Upper lobe of left lung (tissue), 4 donors: ENCODE measurements at regions not wholly inside any gene's neighbourhood (a gene's known extent, or its start where the extent isn't known, plus 50 kb on each side); places are given as distances from the start of the nearest gene placed in this dataset.

Experiments used
- CTCF ChIP-seq, 6 experiments: fragments of 450-650 bp in 4 of 6; fragments of 200-600 bp in 2 of 6; sonication (generic) in 2 of 6; IDR thresholded peaks; one replicate each; pipeline ENCODE4 v1.5.1; 2016 to 2019; ENCODE audit warnings: antibody characterized with exemption in 6 of 6
- POLR2AphosphoS5 ChIP-seq, 2 donors: sonication (generic); formaldehyde crosslinking; IDR thresholded peaks; one replicate each; pipeline ENCODE4 v1.5.1; 2017; ENCODE audit warnings: antibody characterized with exemption in 2 of 2

- TF ChIP-seq CTCF (IDR thresholded peaks at IDR 0.05): no peak
- no peak for TF ChIP-seq POLR2AphosphoS5 (IDR thresholded peaks at IDR 0.05)
These were observed 95.0 kb upstream of the GALNT15 start for GRCh38 chr3:16079519-16079918.
